ENCODE measurements at regions not wholly inside any gene's neighbourhood (a gene's known extent, or its start where the extent isn't known, plus 50 kb on each side); places are given as distances from the start of the nearest gene placed in this dataset.

GRCh38 chr22:27255580-27255979 is 546.0 kb downstream of the MN1 start:
- no peak for DNase-seq (ENCODE audit: low spot score)
- in situ Hi-C loops (cut with HindIII; ENCODE audit: low sequenced_read_pairs): no loop called here

GRCh38 chr22:27257987-27258386 is 543.6 kb downstream of the MN1 start:
- no peak for DNase-seq (ENCODE audit: low spot score)
- in situ Hi-C loops (cut with HindIII; ENCODE audit: low sequenced_read_pairs): no loop called here

GRCh38 chr22:27258616-27259172 is 542.9 kb downstream of the MN1 start:
- in situ Hi-C loops (cut with HindIII; ENCODE audit: low sequenced_read_pairs): no loop called here

GRCh38 chr22:27259433-27259832 is 542.1 kb downstream of the MN1 start:
- no peak for DNase-seq (ENCODE audit: low spot score)
- in situ Hi-C loops (cut with HindIII; ENCODE audit: low sequenced_read_pairs): no loop called here

More at GRCh38 chr22:27258616-27259172, 542.9 kb downstream of the MN1 start:
- no peak for DNase-seq (ENCODE audit: low spot score)

GRCh38 chr22:27260087-27260698 is 541.4 kb downstream of the MN1 start:
- DNase-seq (ENCODE audit: low spot score): no peak
- in situ Hi-C loops (cut with HindIII; ENCODE audit: low sequenced_read_pairs): no loop called here

- in situ Hi-C loops (cut with HindIII; ENCODE audit: low sequenced_read_pairs): no loop called here
- DNase-seq (ENCODE audit: low spot score): no peak
Observed at GRCh38 chr22:27262361-27262760, 539.2 kb downstream of the MN1 start.

GRCh38 chr22:27264184-27264583 is 537.4 kb downstream of the MN1 start:
- in situ Hi-C loops (cut with HindIII; ENCODE audit: low sequenced_read_pairs): no loop called here
- no peak for DNase-seq (ENCODE audit: low spot score)

- DNase-seq (ENCODE audit: low spot score): no peak
- in situ Hi-C loops (cut with HindIII; ENCODE audit: low sequenced_read_pairs): no loop called here
Observed at GRCh38 chr22:27267145-27267544, 534.4 kb downstream of the MN1 start.

GRCh38 chr22:27269751-27270543 is 531.6 kb downstream of the MN1 start:
- in situ Hi-C loops (cut with HindIII; ENCODE audit: low sequenced_read_pairs): no loop called here
- DNase-seq (ENCODE audit: low spot score): no peak

- in situ Hi-C loops (cut with HindIII; ENCODE audit: low sequenced_read_pairs): no loop called here
- no peak for DNase-seq (ENCODE audit: low spot score)
Observed at GRCh38 chr22:27270818-27271510, 530.6 kb downstream of the MN1 start.

- in situ Hi-C loops (cut with HindIII; ENCODE audit: low sequenced_read_pairs): no loop called here
- no peak for DNase-seq (ENCODE audit: low spot score)
Observed at GRCh38 chr22:27273436-27273835, 528.1 kb downstream of the MN1 start.

GRCh38 chr22:27273853-27274252 is 527.7 kb downstream of the MN1 start:
- in situ Hi-C loops (cut with HindIII; ENCODE audit: low sequenced_read_pairs): no loop called here
- no peak for DNase-seq (ENCODE audit: low spot score)

- in situ Hi-C loops (cut with HindIII; ENCODE audit: low sequenced_read_pairs): no loop called here
- DNase-seq (ENCODE audit: low spot score): no peak
Observed at GRCh38 chr22:27274770-27275449, 526.6 kb downstream of the MN1 start.

GRCh38 chr22:27278946-27279345 is 522.6 kb downstream of the MN1 start:
- in situ Hi-C loops (cut with HindIII; ENCODE audit: low sequenced_read_pairs): no loop called here

GRCh38 chr22:27283240-27283639 is 518.3 kb downstream of the MN1 start:
- DNase-seq (ENCODE audit: low spot score): no peak
- in situ Hi-C loops (cut with HindIII; ENCODE audit: low sequenced_read_pairs): no loop called here

More at GRCh38 chr22:27278946-27279345, 522.6 kb downstream of the MN1 start:
- no peak for DNase-seq (ENCODE audit: low spot score)

GRCh38 chr22:27283714-27284113 is 517.8 kb downstream of the MN1 start:
- in situ Hi-C loops (cut with HindIII; ENCODE audit: low sequenced_read_pairs): no loop called here
- no peak for DNase-seq (ENCODE audit: low spot score)

GRCh38 chr22:27284324-27284723 is 517.2 kb downstream of the MN1 start:
- in situ Hi-C loops (cut with HindIII; ENCODE audit: low sequenced_read_pairs): no loop called here
- no peak for DNase-seq (ENCODE audit: low spot score)

GRCh38 chr22:27286711-27287110 is 514.8 kb downstream of the MN1 start:
- in situ Hi-C loops (cut with HindIII; ENCODE audit: low sequenced_read_pairs): no loop called here
- DNase-seq (ENCODE audit: low spot score): no peak

GRCh38 chr22:27292542-27293299 is 508.8 kb downstream of the MN1 start:
- DNase-seq (ENCODE audit: low spot score): no peak
- in situ Hi-C loops (cut with HindIII; ENCODE audit: low sequenced_read_pairs): no loop called here

All from G401 (cell line).